ENCODE measurements at regions not wholly inside any gene's neighbourhood (a gene's known extent, or its start where the extent isn't known, plus 50 kb on each side); places are given as distances from the start of the nearest gene placed in this dataset.

- no peak for TF ChIP-seq ZFX (IDR thresholded peaks at IDR 0.05; ENCODE audit: borderline replicate concordance)
- TF ChIP-seq CTCF (IDR thresholded peaks at IDR 0.05), result no peak
- no peak overlapping the region for H3K27ac ChIP-seq
Observed at GRCh38 chr12:4822572-4822971, 87.1 kb upstream of the KCNA1 start.

- H3K27ac ChIP-seq, result no peak overlapping the region
- no peak for TF ChIP-seq CTCF (IDR thresholded peaks at IDR 0.05)
- no peak for TF ChIP-seq ZFX (IDR thresholded peaks at IDR 0.05; ENCODE audit: borderline replicate concordance)
Observed at GRCh38 chr12:4824380-4824779, 85.3 kb upstream of the KCNA1 start.

GRCh38 chr12:4825011-4825858 lies 84.5 kb upstream of the KCNA1 start:
- TF ChIP-seq ZFX (IDR thresholded peaks at IDR 0.05; ENCODE audit: borderline replicate concordance), result no peak
- no peak for TF ChIP-seq CTCF (IDR thresholded peaks at IDR 0.05)
- no peak overlapping the region for H3K27ac ChIP-seq

GRCh38 chr12:4826909-4827308 lies 82.8 kb upstream of the KCNA1 start:
- H3K27ac ChIP-seq, result no peak overlapping the region
- TF ChIP-seq CTCF (IDR thresholded peaks at IDR 0.05), result no peak

- no peak overlapping the region for H3K27ac ChIP-seq
- TF ChIP-seq ZFX (IDR thresholded peaks at IDR 0.05; ENCODE audit: borderline replicate concordance) (no peak), CTCF (IDR thresholded peaks at IDR 0.05) (no peak)
Observed at GRCh38 chr12:4828176-4828575, 81.5 kb upstream of the KCNA1 start.

GRCh38 chr12:4829161-4829792 lies 80.4 kb upstream of the KCNA1 start:
- H3K27ac ChIP-seq, result no peak overlapping the region
- TF ChIP-seq CTCF (IDR thresholded peaks at IDR 0.05) (no peak), ZFX (IDR thresholded peaks at IDR 0.05; ENCODE audit: borderline replicate concordance) (no peak)

GRCh38 chr12:4829793-4830162 lies 79.9 kb upstream of the KCNA1 start:
- H3K27ac ChIP-seq, result no peak overlapping the region
- no peak for TF ChIP-seq ZFX (IDR thresholded peaks at IDR 0.05; ENCODE audit: borderline replicate concordance)
- no peak for TF ChIP-seq CTCF (IDR thresholded peaks at IDR 0.05)

Measured in 22Rv1 (cell line).